MG63 (cell line): ENCODE measurements at regions not wholly inside any gene's neighbourhood (a gene's known extent, or its start where the extent isn't known, plus 50 kb on each side); places are given as distances from the start of the nearest gene placed in this dataset.

Experiments
- DNase-seq: peaks from one replicate; pipeline ENCODE4 v3.0.0-alpha.2; 2020
- H3K27me3 ChIP-seq: fragments of 250-450 bp; sonication (Bioruptor Pico); 2 replicates; pipeline ENCODE4 v1.5.1; 2020; ENCODE audit warnings: mild to moderate bottlenecking, moderate library complexity
- H3K36me3 ChIP-seq: fragments of 250-450 bp; sonication (Bioruptor Pico); 2 replicates; pipeline ENCODE4 v1.5.1; 2020; ENCODE audit warnings: mild to moderate bottlenecking, moderate library complexity
- H3K4me3 ChIP-seq: fragments of 250-450 bp; sonication (Bioruptor Pico); 2 replicates; pipeline ENCODE4 v1.5.1; 2020; ENCODE audit warnings: mild to moderate bottlenecking, moderate library complexity
- H3K9me3 ChIP-seq: fragments of 250-450 bp; sonication (Bioruptor Pico); 2 replicates; pipeline ENCODE4 v1.5.1; 2020; ENCODE audit warnings: mild to moderate bottlenecking, moderate library complexity

GRCh38 chr20:52744441-52744840 is 227.7 kb upstream of the TSHZ2 start:
- peaks cover 4% of the 10 kb centered on the region; the same call in 1 of the 2 replicates for H3K27me3 ChIP-seq
- no peak for DNase-seq
- no peaks in the 10 kb centered on the region for H3K36me3 ChIP-seq
- H3K9me3 ChIP-seq: no peaks in the 10 kb centered on the region
- H3K4me3 ChIP-seq: no peak overlapping the region

GRCh38 chr20:52738081-52738480 is 234.1 kb upstream of the TSHZ2 start:
- no peaks in the 10 kb centered on the region for H3K36me3 ChIP-seq
- no peaks in the 10 kb centered on the region for H3K9me3 ChIP-seq
- no peak for DNase-seq
- no peak overlapping the region for H3K4me3 ChIP-seq
- H3K27me3 ChIP-seq: peaks cover 6% of the 10 kb centered on the region; the same call in 1 of the 2 replicates

- Histone ChIP-seq H3K4me3 (no peak overlapping the region), H3K36me3 (no peaks in the 10 kb centered on the region), H3K9me3 (no peaks in the 10 kb centered on the region), H3K27me3 (peaks cover 6% of the 10 kb centered on the region; the same call in 1 of the 2 replicates)
- no peak for DNase-seq
Observed at GRCh38 chr20:52736507-52736906, 235.7 kb upstream of the TSHZ2 start.

GRCh38 chr20:52731093-52731492 is 241.1 kb upstream of the TSHZ2 start:
- Histone ChIP-seq H3K36me3 (no peaks in the 10 kb centered on the region), H3K27me3 (no peaks in the 10 kb centered on the region; the same call in 1 of the 2 replicates), H3K9me3 (peaks cover 2% of the 10 kb centered on the region; the same call in 1 of the 2 replicates), H3K4me3 (no peak overlapping the region)
- no peak for DNase-seq

- Histone ChIP-seq H3K9me3 (peaks cover 2% of the 10 kb centered on the region; the same call in 1 of the 2 replicates), H3K4me3 (no peak overlapping the region), H3K36me3 (no peaks in the 10 kb centered on the region), H3K27me3 (no peaks in the 10 kb centered on the region; the same call in 1 of the 2 replicates)
- DNase-seq: no peak
Observed at GRCh38 chr20:52727740-52728456, 244.3 kb upstream of the TSHZ2 start.

GRCh38 chr20:52724541-52724940 is 247.6 kb upstream of the TSHZ2 start:
- peaks cover 2% of the 10 kb centered on the region; the same call in 1 of the 2 replicates for H3K9me3 ChIP-seq
- H3K4me3 ChIP-seq: no peak overlapping the region
- no peaks in the 10 kb centered on the region for H3K36me3 ChIP-seq

GRCh38 chr20:52722926-52723688 is 249.1 kb upstream of the TSHZ2 start:
- Histone ChIP-seq H3K27me3 (no peaks in the 10 kb centered on the region; the same call in 1 of the 2 replicates), H3K36me3 (no peaks in the 10 kb centered on the region), H3K9me3 (peaks cover 2% of the 10 kb centered on the region; the same call in 1 of the 2 replicates), H3K4me3 (no peak overlapping the region)
- no peak for DNase-seq

More at GRCh38 chr20:52724541-52724940, 247.6 kb upstream of the TSHZ2 start:
- no peaks in the 10 kb centered on the region; the same call in 1 of the 2 replicates for H3K27me3 ChIP-seq
- no peak for DNase-seq

- Histone ChIP-seq H3K4me3 (no peak overlapping the region), H3K27me3 (no peaks in the 10 kb centered on the region; the same call in 1 of the 2 replicates), H3K36me3 (no peaks in the 10 kb centered on the region), H3K9me3 (no peaks in the 10 kb centered on the region)
- no peak for DNase-seq
Observed at GRCh38 chr20:52708137-52708536, 264.0 kb upstream of the TSHZ2 start.

GRCh38 chr20:52704553-52704952 is 267.6 kb upstream of the TSHZ2 start:
- Histone ChIP-seq H3K27me3 (no peaks in the 10 kb centered on the region; the same call in none of the 2 replicates), H3K36me3 (no peaks in the 10 kb centered on the region), H3K4me3 (no peak overlapping the region), H3K9me3 (no peaks in the 10 kb centered on the region)
- DNase-seq: no peak

- Histone ChIP-seq H3K36me3 (no peaks in the 10 kb centered on the region), H3K27me3 (no peaks in the 10 kb centered on the region), H3K9me3 (no peaks in the 10 kb centered on the region), H3K4me3 (no peak overlapping the region)
- DNase-seq: no peak
Observed at GRCh38 chr20:52688345-52688744, 283.8 kb upstream of the TSHZ2 start.

GRCh38 chr20:52684905-52685304 is 287.3 kb upstream of the TSHZ2 start:
- Histone ChIP-seq H3K36me3 (no peaks in the 10 kb centered on the region), H3K4me3 (no peak overlapping the region), H3K27me3 (no peaks in the 10 kb centered on the region), H3K9me3 (0 out of 2 replicates have a peak, but pooled peaks cover 2% of the 10 kb centered on the region)
- no peak for DNase-seq

- DNase-seq: no peak
- 0 out of 2 replicates have a peak, but pooled peaks cover 2% of the 10 kb centered on the region for H3K9me3 ChIP-seq
- H3K4me3 ChIP-seq: no peak overlapping the region
- H3K27me3 ChIP-seq: no peaks in the 10 kb centered on the region
- no peaks in the 10 kb centered on the region for H3K36me3 ChIP-seq
Observed at GRCh38 chr20:52684176-52684575, 288.0 kb upstream of the TSHZ2 start.

GRCh38 chr20:52683761-52684160 is 288.4 kb upstream of the TSHZ2 start:
- Histone ChIP-seq H3K27me3 (no peaks in the 10 kb centered on the region), H3K36me3 (no peaks in the 10 kb centered on the region), H3K4me3 (no peak overlapping the region), H3K9me3 (0 out of 2 replicates have a peak, but pooled peaks cover 2% of the 10 kb centered on the region)
- DNase-seq: no peak

GRCh38 chr20:52682237-52682636 is 289.9 kb upstream of the TSHZ2 start:
- 0 out of 2 replicates have a peak, but pooled peaks cover 2% of the 10 kb centered on the region for H3K9me3 ChIP-seq
- H3K27me3 ChIP-seq: no peaks in the 10 kb centered on the region
- no peak for DNase-seq
- no peak overlapping the region for H3K4me3 ChIP-seq
- H3K36me3 ChIP-seq: no peaks in the 10 kb centered on the region

GRCh38 chr20:52681288-52681687 is 290.9 kb upstream of the TSHZ2 start:
- no peaks in the 10 kb centered on the region for H3K36me3 ChIP-seq
- no peak for DNase-seq

GRCh38 chr20:52677216-52677615 is 294.9 kb upstream of the TSHZ2 start:
- H3K4me3 ChIP-seq: no peak overlapping the region
- no peak for DNase-seq
- H3K27me3 ChIP-seq: no peaks in the 10 kb centered on the region
- 0 out of 2 replicates have a peak, but pooled peaks cover 2% of the 10 kb centered on the region for H3K9me3 ChIP-seq
- H3K36me3 ChIP-seq: no peaks in the 10 kb centered on the region

More at GRCh38 chr20:52681288-52681687, 290.9 kb upstream of the TSHZ2 start:
- no peaks in the 10 kb centered on the region for H3K27me3 ChIP-seq
- no peak overlapping the region for H3K4me3 ChIP-seq
- H3K9me3 ChIP-seq: 0 out of 2 replicates have a peak, but pooled peaks cover 2% of the 10 kb centered on the region
